ENCODE measurements at regions not wholly inside any gene's neighbourhood (a gene's known extent, or its start where the extent isn't known, plus 50 kb on each side); places are given as distances from the start of the nearest gene placed in this dataset.

GRCh38 chr5:66425842-66426241 is 170.4 kb upstream of the MAST4 start:
- TF ChIP-seq CTCF (IDR thresholded peaks at IDR 0.05; ENCODE audit: low read depth, low read length) = no peak
- CTCF ChIA-PET = no interaction called here

GRCh38 chr5:66426259-66427138 is 169.7 kb upstream of the MAST4 start:
- ChIA-PET POLR2A (no interaction called here), CTCF (no interaction called here)
- H3K9me3 ChIP-seq (ENCODE audit: control insufficient read depth, insufficient read depth, low read length) = no peaks in the 10 kb centered on the region; the same call in 1 of the 2 replicates
- TF ChIP-seq CTCF (IDR thresholded peaks at IDR 0.05; ENCODE audit: low read depth, low read length) = no peak
- DNase-seq (ENCODE audit: low read depth, low spot score) = no peak
- H3K27me3 ChIP-seq (ENCODE audit: control insufficient read depth, insufficient read depth, low read length) = peaks cover 4% of the 10 kb centered on the region
- no peak overlapping the region for H3K27ac ChIP-seq (ENCODE audit: low read depth, low read length)
- H3K4me3 ChIP-seq (ENCODE audit: low read depth, low read length) = no peak overlapping the region

More at GRCh38 chr5:66425842-66426241, 170.4 kb upstream of the MAST4 start:
- no peak overlapping the region for H3K27ac ChIP-seq (ENCODE audit: low read depth, low read length)
- DNase-seq (ENCODE audit: low read depth, low spot score) = no peak
- POLR2A ChIA-PET = no interaction called here
- peaks cover 4% of the 10 kb centered on the region for H3K27me3 ChIP-seq (ENCODE audit: control insufficient read depth, insufficient read depth, low read length)
- H3K4me3 ChIP-seq (ENCODE audit: low read depth, low read length) = no peak overlapping the region
- H3K9me3 ChIP-seq (ENCODE audit: control insufficient read depth, insufficient read depth, low read length) = no peaks in the 10 kb centered on the region; the same call in 1 of the 2 replicates

DNA sequence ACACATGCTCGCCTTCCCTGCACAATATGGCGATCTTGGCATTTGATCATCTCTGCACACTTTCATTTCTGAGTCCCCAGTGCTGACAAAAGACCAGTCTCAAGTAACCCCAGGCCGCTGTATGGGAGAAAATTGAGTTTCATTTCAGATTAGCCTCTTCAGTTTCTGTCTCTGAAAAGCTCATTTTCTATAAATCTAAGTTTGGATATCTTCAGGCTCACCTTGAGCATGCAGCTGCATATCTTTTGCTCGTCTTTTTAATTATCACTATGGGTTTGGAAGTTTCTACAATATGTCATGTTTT is 169.1 kb upstream of the MAST4 start:
- no peak for TF ChIP-seq CTCF (IDR thresholded peaks at IDR 0.05; ENCODE audit: low read depth, low read length)

GRCh38 chr5:66436721-66437120 is 159.5 kb upstream of the MAST4 start:
- ChIA-PET CTCF (interaction anchor here (0.9 kb wide), 1 partner anchor 129 kb away, joined by 4 read pairs; no protein-coding TSS in a partner anchor), POLR2A (no interaction called here)
- Histone ChIP-seq H3K27me3 (ENCODE audit: control insufficient read depth, insufficient read depth, low read length) (no peaks in the 10 kb centered on the region), H3K4me3 (ENCODE audit: low read depth, low read length) (no peak overlapping the region), H3K9me3 (ENCODE audit: control insufficient read depth, insufficient read depth, low read length) (no peaks in the 10 kb centered on the region), H3K27ac (ENCODE audit: low read depth, low read length) (no peak overlapping the region)
- 0 out of 2 replicates have a peak, but pooled peaks have one; percentile 14 for TF ChIP-seq CTCF (IDR thresholded peaks at IDR 0.05; ENCODE audit: low read depth, low read length)
- DNase-seq (ENCODE audit: low read depth, low spot score) = no peak

More for the DNA sequence above, 169.1 kb upstream of the MAST4 start:
- POLR2A ChIA-PET = no interaction called here
- Histone ChIP-seq H3K4me3 (ENCODE audit: low read depth, low read length) (no peak overlapping the region), H3K27ac (ENCODE audit: low read depth, low read length) (no peak overlapping the region), H3K27me3 (ENCODE audit: control insufficient read depth, insufficient read depth, low read length) (peaks cover 4% of the 10 kb centered on the region), H3K9me3 (ENCODE audit: control insufficient read depth, insufficient read depth, low read length) (no peaks in the 10 kb centered on the region; the same call in 1 of the 2 replicates)
- CTCF ChIA-PET = no interaction called here
- DNase-seq (ENCODE audit: low read depth, low spot score) = no peak

GRCh38 chr5:66438087-66438486 is 158.1 kb upstream of the MAST4 start:
- Histone ChIP-seq H3K4me3 (ENCODE audit: low read depth, low read length) (no peak overlapping the region), H3K27ac (ENCODE audit: low read depth, low read length) (no peak overlapping the region), H3K9me3 (ENCODE audit: control insufficient read depth, insufficient read depth, low read length) (no peaks in the 10 kb centered on the region), H3K27me3 (ENCODE audit: control insufficient read depth, insufficient read depth, low read length) (no peaks in the 10 kb centered on the region)
- CTCF ChIA-PET = interaction anchor here (0.6 kb wide), 1 partner anchor 56 kb away, joined by 7 read pairs; no protein-coding TSS in a partner anchor
- TF ChIP-seq CTCF (IDR thresholded peaks at IDR 0.05; ENCODE audit: low read depth, low read length) = no peak
- DNase-seq (ENCODE audit: low read depth, low spot score) = no peak
- POLR2A ChIA-PET = no interaction called here

Data from AG04450 (cell line).